KOPT-K1 (cell line): ENCODE measurements at regions not wholly inside any gene's neighbourhood (a gene's known extent, or its start where the extent isn't known, plus 50 kb on each side); places are given as distances from the start of the nearest gene placed in this dataset.

ENCODE experiments used
- H3K27ac ChIP-seq: fragments of 200-600 bp; sonication (generic); 2 replicates; pipeline ENCODE4 v1.5.1; 2016; ENCODE audit warnings: antibody characterized with exemption, mild to moderate bottlenecking, low read depth, low read length; ENCODE audit not compliant: poor library complexity, severe bottlenecking
- H3K36me3 ChIP-seq: fragments of 200-600 bp; sonication (generic); 2 replicates; pipeline ENCODE4 v1.5.1; 2017; ENCODE audit warnings: antibody characterized with exemption, mild to moderate bottlenecking, low read length, moderate library complexity; ENCODE audit not compliant: insufficient read depth
- H3K9me3 ChIP-seq: fragments of 200-600 bp; sonication (generic); 2 replicates; pipeline ENCODE4 v1.5.1; 2017; ENCODE audit warnings: antibody characterized with exemption, low read length, mild to moderate bottlenecking; ENCODE audit not compliant: insufficient read depth, poor library complexity, severe bottlenecking

DNA sequence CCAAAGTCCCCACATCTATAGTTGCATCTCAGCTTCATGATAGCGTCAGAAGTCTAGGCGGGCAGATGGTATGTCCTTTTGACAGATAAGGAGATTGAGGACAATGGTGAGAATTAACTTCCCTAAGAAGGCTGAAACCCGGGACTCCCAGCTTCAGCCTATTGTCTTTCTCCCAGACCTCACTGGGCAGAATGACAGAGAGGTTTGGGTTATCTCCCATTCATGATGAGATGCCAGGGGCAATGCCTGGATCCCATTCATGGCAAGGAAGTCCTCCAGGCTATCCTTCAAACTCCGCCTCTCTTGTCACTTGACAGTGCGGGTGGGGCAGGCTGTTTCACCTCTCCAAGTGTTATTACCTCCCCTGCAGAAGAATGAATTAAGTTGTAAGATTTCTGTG, 100.3 kb downstream of the IRX5 start:
- H3K27ac ChIP-seq: no peak overlapping the region
- H3K9me3 ChIP-seq: peaks cover 13% of the 10 kb centered on the region
- no peaks in the 10 kb centered on the region for H3K36me3 ChIP-seq

DNA sequence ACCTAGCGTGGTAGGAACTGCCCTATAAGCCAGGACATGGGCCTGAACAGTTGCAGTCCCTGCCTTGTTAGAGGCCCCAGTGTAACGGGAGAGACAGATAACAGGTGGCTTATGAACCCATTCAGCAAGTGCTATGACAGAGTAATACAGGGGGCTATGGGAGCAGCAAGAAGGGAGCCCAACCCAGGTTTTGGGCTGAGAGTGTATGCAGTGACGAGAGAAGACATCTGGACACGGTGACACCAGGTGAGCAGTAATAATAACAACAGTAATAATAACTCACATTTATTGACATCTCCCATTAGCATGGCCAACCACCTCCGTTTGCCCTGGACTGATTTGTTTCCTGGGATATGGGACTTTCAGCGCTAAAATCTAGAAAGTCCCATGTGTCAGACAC, 100.8 kb downstream of the IRX5 start:
- no peak overlapping the region for H3K27ac ChIP-seq
- H3K36me3 ChIP-seq: no peaks in the 10 kb centered on the region
- peaks cover 13% of the 10 kb centered on the region for H3K9me3 ChIP-seq

DNA sequence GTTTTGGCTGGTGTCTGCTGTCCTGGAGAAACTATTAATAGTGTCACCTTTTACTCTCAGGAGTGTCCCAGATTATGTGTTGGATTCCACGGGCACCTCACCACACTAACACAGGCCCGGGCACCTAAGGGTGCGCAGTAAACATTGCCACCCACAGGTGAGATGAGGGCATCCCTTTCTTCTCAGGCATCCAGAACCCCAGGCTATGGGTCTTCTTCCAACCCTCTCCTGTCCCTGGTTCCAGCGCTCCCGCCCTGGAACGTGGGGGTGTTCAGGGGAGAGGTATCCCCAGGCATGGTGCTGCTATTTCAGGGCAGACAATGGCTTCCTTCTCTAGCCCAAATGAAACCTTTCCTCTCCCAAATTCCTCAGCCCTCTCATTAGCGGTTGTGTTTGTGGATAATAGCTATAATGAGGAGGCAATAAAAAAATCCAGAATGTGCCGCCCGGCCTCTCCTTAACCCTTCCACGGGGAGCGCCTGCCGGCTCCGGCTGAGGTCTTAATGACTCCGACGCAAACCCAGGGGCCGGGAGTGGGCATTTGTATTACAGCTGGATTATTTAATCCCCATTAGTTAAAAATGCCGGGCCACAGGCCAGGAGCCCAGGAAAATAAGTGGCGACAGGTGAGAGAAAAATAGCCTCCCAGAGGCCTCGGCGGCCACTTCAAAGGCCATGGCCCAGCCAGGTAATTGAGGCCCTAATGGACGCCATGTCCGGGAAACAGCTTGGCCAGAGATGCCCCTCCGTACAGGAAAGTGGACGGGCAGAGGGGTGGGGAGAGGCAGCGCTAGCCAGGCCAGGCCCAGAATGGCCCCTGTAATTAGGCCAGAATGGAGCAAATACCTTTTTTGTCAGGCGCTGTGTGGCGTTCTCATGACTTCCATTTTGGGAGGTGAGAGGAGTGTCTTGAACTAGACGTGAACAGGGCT, 102.8 kb downstream of the IRX5 start:
- Histone ChIP-seq H3K27ac (no peak overlapping the region), H3K9me3 (peaks cover 13% of the 10 kb centered on the region), H3K36me3 (no peaks in the 10 kb centered on the region)

DNA sequence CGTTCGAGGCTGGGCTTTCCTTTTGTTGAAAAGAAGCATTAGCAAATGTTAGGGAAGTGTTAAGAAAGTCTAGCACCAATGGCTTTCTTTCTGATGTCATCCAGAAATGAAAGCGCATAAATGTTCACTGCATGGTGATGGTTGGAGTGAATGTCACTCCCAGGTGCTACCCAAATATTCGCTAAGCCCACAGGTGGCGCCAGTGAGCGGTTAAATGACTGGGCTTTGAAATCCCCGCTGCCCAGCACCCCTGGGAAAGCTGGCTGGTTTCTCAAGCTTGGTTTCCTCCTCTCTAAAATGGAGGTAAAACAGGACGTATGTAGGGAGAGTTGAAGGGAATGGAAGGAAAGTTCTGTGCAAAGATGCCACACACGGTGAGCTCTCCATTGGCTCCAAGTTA, 104.4 kb downstream of the IRX5 start:
- Histone ChIP-seq H3K9me3 (peaks cover 1% of the 10 kb centered on the region), H3K36me3 (no peaks in the 10 kb centered on the region), H3K27ac (no peak overlapping the region)

DNA sequence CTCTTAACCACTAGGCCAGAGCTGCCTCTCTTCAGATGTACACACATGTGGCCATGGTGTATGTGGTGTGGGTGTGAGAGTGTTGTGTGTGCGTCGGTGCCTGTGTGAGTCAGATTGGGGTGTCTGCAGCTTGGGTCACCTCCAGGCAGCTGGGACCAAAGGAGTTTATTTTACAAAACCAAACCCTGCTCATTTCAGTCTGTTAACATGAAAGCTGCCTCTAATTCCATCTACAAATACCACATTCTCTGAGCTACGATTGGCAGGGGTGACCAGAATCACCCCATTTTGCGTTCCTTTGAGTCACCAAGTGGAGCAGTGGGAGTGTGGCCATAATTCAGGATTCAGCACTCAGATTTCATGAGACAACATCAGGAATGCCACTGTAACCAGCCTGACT, 105.3 kb downstream of the IRX5 start:
- Histone ChIP-seq H3K36me3 (no peaks in the 10 kb centered on the region), H3K27ac (no peak overlapping the region), H3K9me3 (no peaks in the 10 kb centered on the region)

DNA sequence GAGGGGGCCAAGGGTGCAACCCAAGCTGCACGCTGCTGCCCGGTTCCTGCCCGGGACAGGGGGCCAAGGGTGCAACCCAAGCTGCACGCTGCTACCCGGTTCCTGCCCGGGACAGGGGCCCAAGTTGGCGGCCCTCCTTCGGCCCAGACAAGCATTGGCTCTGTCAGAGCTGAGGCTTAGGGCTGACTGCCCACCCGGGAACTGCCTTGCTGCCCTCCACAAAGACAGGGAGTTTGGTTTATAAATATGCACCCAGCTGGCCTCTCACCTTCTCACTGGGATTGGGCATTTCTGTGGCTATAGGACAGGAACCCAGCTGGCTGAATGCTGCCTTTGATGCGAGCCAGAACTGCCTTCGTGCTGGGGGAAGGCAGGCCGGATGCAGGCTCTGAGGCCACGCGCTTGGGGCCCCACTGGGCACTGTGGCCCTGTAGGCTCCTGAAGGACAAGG, 105.7 kb downstream of the IRX5 start:
- Histone ChIP-seq H3K36me3 (no peaks in the 10 kb centered on the region), H3K27ac (no peak overlapping the region), H3K9me3 (no peaks in the 10 kb centered on the region)

DNA sequence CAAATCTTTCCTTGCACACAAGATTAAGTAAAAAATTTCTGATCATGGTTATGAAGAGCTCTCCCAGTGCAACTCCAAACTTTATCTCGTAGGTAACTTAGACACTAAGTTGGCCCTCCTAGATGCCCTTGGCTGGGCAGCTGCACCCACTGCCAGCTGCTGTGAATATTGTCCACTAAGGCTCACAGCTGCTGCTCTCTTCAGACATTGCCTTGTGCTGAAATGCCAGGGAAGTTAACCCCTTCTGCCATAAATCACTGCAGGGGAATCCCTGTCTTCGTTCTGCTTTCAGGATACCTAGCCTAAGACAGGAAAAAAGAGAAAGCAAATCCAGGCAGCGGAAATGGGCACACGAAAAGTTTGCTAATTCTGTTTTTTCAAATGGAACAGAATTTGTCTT, 106.4 kb downstream of the IRX5 start:
- Histone ChIP-seq H3K9me3 (no peaks in the 10 kb centered on the region), H3K27ac (no peak overlapping the region), H3K36me3 (no peaks in the 10 kb centered on the region)

DNA sequence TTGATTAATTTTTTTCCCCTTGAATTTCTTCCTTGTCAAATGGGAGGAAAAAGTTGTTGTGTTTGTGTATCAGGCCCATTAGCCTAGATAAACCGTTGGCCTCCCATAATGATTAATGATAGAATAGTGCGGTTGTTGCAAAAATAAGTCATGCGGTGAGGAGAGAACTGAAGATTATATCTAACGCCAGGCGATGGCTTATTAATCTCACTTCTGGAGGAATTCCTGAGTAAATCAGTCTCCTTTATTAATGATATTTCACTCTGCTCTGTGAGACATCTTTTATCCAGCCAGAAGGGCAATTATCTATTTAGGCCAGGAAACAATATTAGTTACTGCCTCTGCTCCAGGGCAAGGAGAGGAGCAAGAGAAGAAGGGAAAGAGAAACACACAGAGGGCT, 107.3 kb downstream of the IRX5 start:
- Histone ChIP-seq H3K9me3 (no peaks in the 10 kb centered on the region), H3K27ac (no peak overlapping the region), H3K36me3 (no peaks in the 10 kb centered on the region)

DNA sequence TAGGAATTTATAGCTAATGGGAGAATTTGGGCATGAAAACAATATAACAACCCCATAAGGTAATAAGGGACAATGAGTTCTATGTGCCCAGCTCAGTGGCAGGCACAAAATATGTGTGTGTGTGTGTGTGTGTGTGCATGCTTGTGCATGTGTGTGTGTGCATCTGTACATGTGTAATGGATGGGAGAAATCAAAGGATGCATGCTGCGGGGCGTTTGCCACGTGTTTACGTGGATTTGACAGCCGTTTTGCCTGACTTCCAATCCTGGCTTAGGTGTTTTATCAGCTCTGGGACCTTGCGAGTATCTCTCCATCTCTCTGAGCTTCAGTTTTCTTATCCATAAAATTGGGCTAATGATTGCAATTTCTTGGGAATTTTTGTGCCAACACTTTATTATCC, 108.4 kb downstream of the IRX5 start:
- Histone ChIP-seq H3K27ac (no peak overlapping the region), H3K9me3 (no peaks in the 10 kb centered on the region), H3K36me3 (no peaks in the 10 kb centered on the region)

DNA sequence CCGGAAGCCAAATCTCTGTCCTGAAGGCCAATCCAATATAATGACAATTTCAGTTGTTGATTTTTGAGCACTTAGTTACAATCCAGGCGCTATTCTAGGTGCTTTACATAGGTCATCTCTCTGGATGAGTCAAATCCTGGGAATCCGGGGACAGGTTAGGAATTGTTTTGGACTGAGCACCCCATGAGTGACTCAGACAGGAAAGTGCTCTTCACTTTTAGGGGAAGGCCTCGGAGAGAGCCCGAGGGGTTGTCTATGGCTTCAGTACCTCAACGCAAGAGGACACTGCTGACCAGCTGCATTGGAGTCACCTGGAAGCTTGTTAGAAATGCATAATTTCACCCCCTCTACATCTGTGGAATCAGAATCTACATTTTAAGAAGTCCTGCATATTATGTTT, 108.8 kb downstream of the IRX5 start:
- H3K27ac ChIP-seq: no peak overlapping the region
- no peaks in the 10 kb centered on the region for H3K36me3 ChIP-seq
- no peaks in the 10 kb centered on the region for H3K9me3 ChIP-seq

DNA sequence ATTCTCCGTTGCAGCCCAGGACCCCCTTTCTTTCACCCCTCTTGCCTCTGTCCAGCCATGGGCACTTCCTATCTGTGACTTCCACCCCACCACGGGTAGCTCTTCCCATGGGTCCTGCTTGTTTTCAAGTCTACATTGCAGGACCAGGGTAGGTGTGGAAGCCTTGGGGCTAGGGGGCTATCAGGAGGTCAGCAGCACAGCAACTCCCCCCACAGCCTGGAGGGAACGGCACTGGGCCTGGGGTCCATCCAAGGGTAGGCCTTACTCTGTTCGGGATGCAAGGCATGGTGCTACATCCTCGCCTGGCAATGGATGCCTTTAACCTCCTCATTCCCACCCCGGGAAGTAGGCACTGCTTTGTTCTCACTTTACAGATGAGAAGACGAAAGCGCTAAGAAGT, 109.3 kb downstream of the IRX5 start:
- Histone ChIP-seq H3K9me3 (no peaks in the 10 kb centered on the region), H3K36me3 (no peaks in the 10 kb centered on the region), H3K27ac (no peak overlapping the region)

DNA sequence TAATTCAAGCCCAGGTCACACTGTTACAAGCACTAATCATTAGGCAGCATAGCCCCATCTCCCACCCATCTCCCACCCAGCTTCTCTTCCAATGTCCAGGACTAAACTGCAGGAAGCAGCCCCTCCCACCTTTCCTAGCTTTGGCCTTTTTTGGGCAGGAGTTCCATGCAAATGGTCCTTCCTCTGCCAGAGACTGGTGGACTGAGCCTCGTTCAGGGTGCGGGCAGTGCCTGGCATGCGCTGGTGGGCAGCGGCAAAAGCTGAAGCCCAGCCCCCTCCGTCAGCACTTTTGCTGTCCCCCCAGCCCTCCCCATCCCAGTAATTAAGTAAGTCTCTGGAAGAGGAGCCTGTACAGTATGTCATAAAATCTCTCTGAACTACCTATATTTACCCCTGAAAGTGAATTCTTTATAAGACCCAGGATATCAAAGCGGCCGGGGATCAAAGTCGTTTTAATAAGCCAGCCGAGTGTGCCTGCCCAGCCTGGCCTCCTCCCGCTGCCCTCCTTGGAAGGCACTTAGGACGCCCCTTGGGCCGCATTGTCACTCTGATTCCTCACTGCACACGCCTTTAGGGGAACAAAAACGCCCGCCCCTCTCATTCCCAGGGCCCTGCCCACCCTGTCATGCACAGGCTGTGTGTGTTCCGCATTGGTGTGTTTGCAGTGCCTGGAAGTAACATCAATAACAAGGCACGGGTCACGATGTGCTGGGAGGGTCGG, 109.9 kb downstream of the IRX5 start:
- no peaks in the 10 kb centered on the region for H3K36me3 ChIP-seq
- H3K9me3 ChIP-seq: no peaks in the 10 kb centered on the region
- H3K27ac ChIP-seq: no peak overlapping the region

DNA sequence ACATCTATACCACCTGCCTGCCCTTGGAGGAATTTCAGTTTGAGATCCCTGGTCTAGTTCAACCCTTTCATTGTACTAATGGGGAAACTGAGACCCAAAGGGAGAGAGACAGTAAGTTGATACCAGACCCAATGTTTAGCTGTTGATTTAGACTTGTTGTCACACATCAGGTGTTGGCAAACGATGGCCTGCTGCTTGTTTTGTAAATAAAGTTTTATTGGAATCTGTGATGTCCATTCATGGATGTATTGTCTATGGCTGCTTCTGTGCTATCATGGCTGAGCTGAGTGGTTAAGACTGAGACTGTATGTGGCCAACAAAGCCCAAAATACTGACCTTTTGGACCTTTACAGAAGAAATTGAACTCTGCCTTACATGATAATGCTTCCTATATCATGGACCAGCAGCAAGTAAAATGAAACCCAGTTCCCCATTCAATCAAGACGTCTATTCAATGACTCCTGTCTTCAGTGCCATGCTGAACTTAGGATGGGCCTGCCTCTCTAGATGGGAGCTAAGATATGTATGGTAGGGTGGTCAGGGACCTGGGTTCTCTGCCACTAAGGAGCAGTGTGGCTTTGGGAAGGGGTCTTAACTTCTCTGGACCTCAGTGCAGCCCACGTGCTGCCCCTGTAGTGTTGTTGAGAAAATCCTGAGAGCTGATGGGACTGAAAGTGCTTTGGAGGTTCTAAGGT, 111.0 kb downstream of the IRX5 start:
- Histone ChIP-seq H3K27ac (no peak overlapping the region), H3K36me3 (no peaks in the 10 kb centered on the region), H3K9me3 (no peaks in the 10 kb centered on the region)

DNA sequence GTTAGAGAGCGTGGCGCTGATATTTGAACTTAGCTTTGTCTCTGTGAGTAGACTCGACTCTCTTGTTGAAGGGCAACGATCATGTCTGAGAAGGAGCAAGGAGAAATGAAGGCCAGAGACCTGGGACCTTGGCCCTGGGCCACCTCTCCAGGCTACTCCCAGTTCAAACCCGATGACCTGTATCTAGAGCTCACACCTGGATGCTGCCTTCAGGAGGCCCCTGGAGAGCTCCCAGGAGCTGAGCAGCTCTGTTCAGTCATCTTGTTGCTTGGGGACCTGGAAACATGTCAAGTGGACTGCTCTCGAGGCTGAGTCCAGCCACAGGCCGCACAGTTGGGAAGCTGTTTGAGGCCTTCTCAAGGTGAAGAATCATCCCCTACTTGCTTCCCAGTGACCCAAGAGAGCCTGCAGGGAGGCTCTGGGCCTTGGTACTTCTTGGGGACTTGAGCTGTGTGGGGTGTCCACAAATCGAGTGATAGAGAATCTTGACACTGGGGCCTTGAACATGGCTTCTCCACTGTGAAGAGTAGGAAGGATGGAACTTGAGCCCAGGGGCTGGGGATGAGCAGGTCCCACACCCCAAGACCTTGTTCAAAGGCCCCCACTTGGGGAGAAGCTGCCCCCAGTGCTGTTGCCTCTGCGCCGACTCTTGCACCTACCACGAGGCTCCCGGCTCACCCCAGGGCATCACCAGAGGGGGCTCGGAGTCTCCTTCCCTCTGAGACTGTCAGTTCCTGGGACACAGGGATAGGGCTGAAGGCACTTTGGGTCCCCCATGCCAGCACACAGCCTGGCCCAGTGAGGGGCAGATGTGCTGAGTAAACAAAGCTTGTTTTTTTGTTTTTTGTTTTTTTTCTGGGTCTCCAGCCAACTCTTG, 112.1 kb downstream of the IRX5 start:
- no peaks in the 10 kb centered on the region for H3K36me3 ChIP-seq
- H3K9me3 ChIP-seq: no peaks in the 10 kb centered on the region
- no peak overlapping the region for H3K27ac ChIP-seq
